H1 (cell line): ENCODE measurements at regions not wholly inside any gene's neighbourhood (a gene's known extent, or its start where the extent isn't known, plus 50 kb on each side); places are given as distances from the start of the nearest gene placed in this dataset.

Source experiments
- CTCF ChIA-PET: fragments of 300-600 bp; sonication (Branson Sonifier 250); formaldehyde crosslinking; loops from one replicate; lab custom pipeline; 2021; ENCODE audit not compliant: partially characterized antibody; lab: Charles Lee
- POLR2A ChIA-PET: fragments of 300-600 bp; sonication (Branson Sonifier 250); formaldehyde crosslinking; loops from one replicate; lab custom pipeline; 2021; ENCODE audit warnings: inconsistent platforms; ENCODE audit not compliant: partially characterized antibody; lab: Charles Lee
- DNase-seq, 2 experiments: peaks; one replicate each; pipeline versions ENCODE4 v3.0.0 to v3.0.0-alpha.2; 2010 to 2022; ENCODE audit warnings: low spot score in 2 of 2, low read depth in 1 of 2, mixed read lengths in 1 of 2
- FAIRE-seq: peaks from 2 replicates; lab custom pipeline; 2011; peaks lifted over from hg19 to GRCh38; lab: Jason Lieb, UNC
- H2AFZ ChIP-seq: 2 replicates; pipeline ENCODE4 v1.8.1; 2012; ENCODE audit warnings: low read length, inconsistent platforms
- H2AK5ac ChIP-seq: 2 replicates; pipeline ENCODE4 v1.6.1; 2013; ENCODE audit warnings: low read depth, low read length
- H2BK120ac ChIP-seq: replicated peaks from 2 replicates; pipeline ENCODE3; 2013; ENCODE audit warnings: low read depth, low read length, inconsistent platforms
- H2BK12ac ChIP-seq: 2 replicates; pipeline ENCODE4 v1.6.1; 2013; ENCODE audit warnings: low read depth, low read length
- H2BK15ac ChIP-seq: 2 replicates; pipeline ENCODE4 v1.6.1; 2013; ENCODE audit warnings: low read length
- H2BK20ac ChIP-seq: 2 replicates; pipeline ENCODE4 v1.6.1; 2013; ENCODE audit warnings: low read length
- H2BK5ac ChIP-seq: 2 replicates; pipeline ENCODE4 v1.6.1; 2013; ENCODE audit warnings: low read depth, low read length
- H3K14ac ChIP-seq: 2 replicates; pipeline ENCODE4 v1.6.1; 2013; ENCODE audit warnings: inconsistent platforms; ENCODE audit not compliant: insufficient read length
- H3K18ac ChIP-seq: 2 replicates; pipeline ENCODE4 v1.6.1; 2013; ENCODE audit warnings: low read length; ENCODE audit errors: extremely low read depth
- H3K23ac ChIP-seq: 2 replicates; pipeline ENCODE4 v1.6.1; 2013; ENCODE audit warnings: inconsistent platforms; ENCODE audit not compliant: insufficient read length
- H3K23me2 ChIP-seq: 2 replicates; pipeline ENCODE4 v1.6.1; 2013; ENCODE audit warnings: low read depth, low read length
- H3K27ac ChIP-seq: 2 replicates; pipeline ENCODE4 v1.6.1; 2011; ENCODE audit warnings: low read depth, low read length, inconsistent platforms
- H3K27me3 ChIP-seq, 4 experiments: replicated peaks in 1 of 4; 1 replicate in 1 of 4; 2 replicates in 3 of 4; pipeline versions ENCODE4 v1.6.1 to v1.8.1; 2011 to 2013; ENCODE audit warnings: low read length in 3 of 4, mild to moderate bottlenecking in 3 of 4, inconsistent platforms in 2 of 4, mixed read lengths in 2 of 4, moderate library complexity in 1 of 4; ENCODE audit not compliant: control insufficient read depth in 3 of 4, insufficient read depth in 3 of 4; ENCODE audit errors: extremely low read depth in 1 of 4
- H3K36me3 ChIP-seq, 4 experiments: 2 replicates each; pipeline versions ENCODE4 v1.6.1 to v1.8.1; 2011 to 2013; ENCODE audit warnings: mild to moderate bottlenecking in 4 of 4, low read length in 3 of 4, moderate library complexity in 2 of 4, control low read depth in 1 of 4, inconsistent platforms in 1 of 4; ENCODE audit not compliant: insufficient read depth in 4 of 4, control insufficient read depth in 2 of 4
- H3K4ac ChIP-seq: replicated peaks from 2 replicates; pipeline ENCODE3; 2013; ENCODE audit warnings: low read length, low read depth, mixed read lengths, inconsistent platforms; ENCODE audit not compliant: insufficient read length
- H3K4me1 ChIP-seq, 4 experiments: replicated peaks in 1 of 4; 1 replicate in 1 of 4; 2 replicates in 3 of 4; pipeline versions ENCODE4 v1.6.1 to v1.8.1; 2011 to 2013; ENCODE audit warnings: low read length in 3 of 4, inconsistent platforms in 2 of 4, mixed read lengths in 1 of 4; ENCODE audit not compliant: insufficient read depth in 4 of 4, control insufficient read depth in 3 of 4
- H3K4me2 ChIP-seq, 2 experiments: 2 replicates each; pipeline versions ENCODE4 v1.6.1 to v1.8.1; 2011 to 2013; ENCODE audit warnings: low read depth in 2 of 2, low read length in 2 of 2, control low read depth in 1 of 2, inconsistent platforms in 1 of 2, mild to moderate bottlenecking in 1 of 2; ENCODE audit not compliant: insufficient read depth in 1 of 2
- H3K4me3 ChIP-seq, 4 experiments: fragments of 200-600, 300-600 bp in 1 of 4; sonication (generic), shearing (Covaris generic), sonication (Bioruptor Twin) in 1 of 4; 2 replicates each; pipeline versions ENCODE4 v1.5.1 to v1.8.1; 2011 to 2016; ENCODE audit warnings: low read length in 4 of 4, low read depth in 3 of 4, control low read depth in 2 of 4, inconsistent platforms in 2 of 4, mild to moderate bottlenecking in 2 of 4, mixed read lengths in 1 of 4, moderate library complexity in 1 of 4; ENCODE audit not compliant: insufficient read depth in 2 of 4; ENCODE audit errors: extremely low read depth in 1 of 4
- H3K56ac ChIP-seq: replicated peaks from 2 replicates; pipeline ENCODE3; 2013; ENCODE audit warnings: low read depth, mild to moderate bottlenecking, mixed read lengths, low read length, inconsistent platforms; ENCODE audit not compliant: insufficient read length
- H3K79me1 ChIP-seq: 2 replicates; pipeline ENCODE4 v1.6.1; 2013; ENCODE audit warnings: low read depth, low read length, control low read depth
- H3K79me2 ChIP-seq, 2 experiments: 2 replicates each; pipeline versions ENCODE4 v1.6.1 to v1.8.1; 2012 to 2013; ENCODE audit warnings: low read length in 2 of 2, mild to moderate bottlenecking in 2 of 2, inconsistent platforms in 1 of 2; ENCODE audit not compliant: insufficient read depth in 2 of 2, control insufficient read depth in 1 of 2
- H3K9ac ChIP-seq, 4 experiments: replicated peaks in 1 of 4; 1 replicate in 1 of 4; 2 replicates in 3 of 4; pipeline versions ENCODE4 v1.6.1 to v1.8.1; 2011 to 2013; ENCODE audit warnings: low read depth in 3 of 4, low read length in 3 of 4, control low read depth in 2 of 4, mild to moderate bottlenecking in 2 of 4, moderate library complexity in 2 of 4, inconsistent platforms in 1 of 4; ENCODE audit errors: extremely low read depth in 1 of 4
- H3K9me3 ChIP-seq, 2 experiments: 2 replicates each; pipeline versions ENCODE4 v1.6.1 to v1.8.1; 2012 to 2013; ENCODE audit warnings: mild to moderate bottlenecking in 2 of 2, moderate library complexity in 2 of 2, control low read depth in 1 of 2, inconsistent platforms in 1 of 2, low read depth in 1 of 2, low read length in 1 of 2, mixed read lengths in 1 of 2; ENCODE audit not compliant: insufficient read depth in 2 of 2
- H4K20me1 ChIP-seq, 2 experiments: replicated peaks in 1 of 2; 2 replicates each; pipeline versions ENCODE3 to v1.8.1; 2011 to 2013; ENCODE audit warnings: inconsistent platforms in 2 of 2, low read length in 2 of 2, mild to moderate bottlenecking in 1 of 2; ENCODE audit not compliant: insufficient read depth in 2 of 2, control insufficient read depth in 1 of 2
- H4K5ac ChIP-seq: 2 replicates; pipeline ENCODE4 v1.6.1; 2013; ENCODE audit warnings: low read length, low read depth, mixed read lengths, inconsistent platforms; ENCODE audit not compliant: insufficient read length
- H4K8ac ChIP-seq: 2 replicates; pipeline ENCODE4 v1.8.0; 2013; ENCODE audit warnings: mild to moderate bottlenecking, moderate library complexity, low read length, inconsistent platforms; ENCODE audit not compliant: insufficient read depth; ENCODE audit errors: extremely low read depth
- H4K91ac ChIP-seq: replicated peaks from 2 replicates; pipeline ENCODE3; 2013; ENCODE audit warnings: low read length, mixed read lengths, inconsistent platforms; ENCODE audit not compliant: insufficient read length
- CBX5 ChIP-seq: fragments of 300-800, 300-1000 bp; sonication (generic); IDR thresholded peaks from 2 replicates; pipeline ENCODE4 v1.7.1; 2016; ENCODE audit warnings: antibody characterized with exemption, low read length, low read depth
- CBX8 ChIP-seq: fragments of 300-800, 300-1000 bp; sonication (generic); IDR thresholded peaks from 2 replicates; pipeline ENCODE4 v1.7.1; 2016; ENCODE audit warnings: low read depth, low read length, borderline replicate concordance
- CEBPB ChIP-seq: IDR thresholded peaks from 2 replicates; pipeline ENCODE4 v1.6.1; 2012; ENCODE audit warnings: low read depth, low read length
- EGR1 ChIP-seq: IDR thresholded peaks from 2 replicates; pipeline ENCODE4 v1.6.1; 2011; ENCODE audit warnings: low read depth, low read length, borderline replicate concordance
- FOSL1 ChIP-seq: IDR thresholded peaks from 2 replicates; pipeline ENCODE4 v1.6.1; 2011; ENCODE audit warnings: mild to moderate bottlenecking, low read depth, low read length, moderate library complexity; ENCODE audit not compliant: insufficient read depth
- HDAC6 ChIP-seq: IDR thresholded peaks from one replicate; pipeline ENCODE4 v1.7.1; 2012; ENCODE audit warnings: low read depth, mild to moderate bottlenecking, inconsistent platforms, low read length, moderate library complexity
- KDM1A ChIP-seq: fragments of 200-600, 300-600 bp; sonication (generic); IDR thresholded peaks from 2 replicates; pipeline ENCODE4 v1.7.1; 2016; ENCODE audit warnings: mild to moderate bottlenecking, low read length, borderline replicate concordance
- NANOG ChIP-seq: IDR thresholded peaks from 2 replicates; pipeline ENCODE4 v1.6.1; 2011; ENCODE audit warnings: low read length, low read depth, mild to moderate bottlenecking, inconsistent platforms; ENCODE audit not compliant: insufficient read depth, poor library complexity, severe bottlenecking
- NRF1 ChIP-seq: IDR thresholded peaks from 2 replicates; pipeline ENCODE4 v1.6.1; 2011; ENCODE audit warnings: mild to moderate bottlenecking, low read depth, low read length, improper control_type of control experiment
- POLR2A ChIP-seq, 2 experiments: IDR thresholded peaks; 1 replicate in 1 of 2; 2 replicates in 1 of 2; pipeline ENCODE4 v1.6.1; 2011; ENCODE audit warnings: low read depth in 2 of 2, low read length in 2 of 2, mild to moderate bottlenecking in 2 of 2; ENCODE audit errors: control extremely low read depth in 1 of 2
- SAP30 ChIP-seq: fragments of 300-600 bp; sonication (generic); IDR thresholded peaks from 2 replicates; pipeline ENCODE4 v1.7.1; 2012; ENCODE audit warnings: low read length, moderate library complexity, mild to moderate bottlenecking, inconsistent platforms; ENCODE audit not compliant: insufficient read depth, insufficient replicate concordance
- SIN3A ChIP-seq, 2 experiments: IDR thresholded peaks in 1 of 2; conservative IDR thresholded peaks in 1 of 2; 2 replicates each; pipeline ENCODE4 v1.6.1; 2011 to 2012; ENCODE audit warnings: low read length in 2 of 2, improper control_type of control experiment in 1 of 2, low read depth in 1 of 2, mild to moderate bottlenecking in 1 of 2
- TAF7 ChIP-seq: optimal IDR thresholded peaks from 2 replicates; pipeline ENCODE3; 2011; ENCODE audit warnings: low read depth, mild to moderate bottlenecking, inconsistent platforms, low read length, moderate library complexity, borderline replicate concordance
- YY1 ChIP-seq: IDR thresholded peaks from 2 replicates; pipeline ENCODE4 v1.6.1; 2011; ENCODE audit warnings: low read depth, mild to moderate bottlenecking, low read length
- WGBS, 2 experiments: shearing (Covaris generic) in 1 of 2; methylation state at CpG; one replicate each; pipeline versions ENCODE4 v1.1.6 to v1.1.7; 2013 to 2015; ENCODE audit warnings: low lambda C conversion rate in 2 of 2, mixed read lengths in 2 of 2, inconsistent platforms in 1 of 2, low coverage in 1 of 2, missing lambda C conversion rate in 1 of 2; ENCODE audit not compliant: insufficient replicate concordance in 2 of 2, insufficient coverage in 1 of 2, insufficient read length in 1 of 2; ENCODE audit errors: extremely low coverage in 1 of 2, missing lambda C conversion rate in 1 of 2; 5-methylcytosine and 5-hydroxymethylcytosine counted together
- TF ChIP-seq, protein P1 (sequence below): IDR thresholded peaks from 2 replicates; pipeline ENCODE4 v1.6.1; 2011; ENCODE audit warnings: low read depth, mild to moderate bottlenecking, low read length; ENCODE audit not compliant: insufficient read depth

DNA sequence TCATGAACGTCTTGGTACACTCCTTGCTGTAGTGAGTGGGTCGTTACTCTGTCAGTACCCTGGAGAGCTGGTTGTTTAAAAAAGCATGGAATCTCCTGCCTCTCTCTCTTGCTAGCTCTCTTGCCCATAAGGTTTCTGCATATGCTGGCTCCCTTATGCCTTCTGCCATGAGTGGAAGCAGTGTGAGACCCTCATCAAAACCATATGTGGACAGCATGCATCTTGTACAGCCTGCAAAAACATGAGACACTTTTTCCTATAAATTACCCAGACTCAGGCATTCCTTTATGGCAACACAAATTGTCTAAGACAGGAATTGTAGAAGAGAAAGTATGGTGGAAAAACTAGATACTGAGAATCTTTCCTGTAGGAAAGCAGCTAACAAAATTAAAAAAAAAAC is 516.3 kb downstream of the SLITRK6 start:
- Histone ChIP-seq H3K9me3 (no peaks in the 10 kb centered on the region), H2BK15ac (no peak overlapping the region), H3K9ac (no peak overlapping the region), H3K23ac (no peak overlapping the region), H2BK12ac (no peak overlapping the region), H3K4me1 (no peaks in the 10 kb centered on the region), H4K5ac (no peak overlapping the region), H2BK120ac (no peak overlapping the region), H3K4me3 (no peak overlapping the region), H3K4ac (no peak overlapping the region), H3K14ac (no peak overlapping the region), H3K27me3 (no peaks in the 10 kb centered on the region), H3K4me2 (no peak overlapping the region), H3K23me2 (no peaks in the 10 kb centered on the region), H3K79me2 (no peaks in the 10 kb centered on the region), H3K56ac (no peak overlapping the region), H3K79me1 (no peaks in the 10 kb centered on the region), H2AK5ac (no peak overlapping the region), H3K36me3 (no peaks in the 10 kb centered on the region), H3K27ac (no peak overlapping the region), H2BK20ac (no peak overlapping the region), H2AFZ (peak overlapping the region; percentile 19; the same call in 1 of the 2 replicates), H4K91ac (no peak overlapping the region), H3K18ac (no peak overlapping the region), H4K8ac (no peak overlapping the region), H2BK5ac (no peak overlapping the region), H4K20me1 (no peaks in the 10 kb centered on the region)
- DNase-seq (no peak), FAIRE-seq (no peak)
- WGBS, 2 experiments, result 84% methylated on average over 2 of the region's 2 CpGs; no CpG with 5 or more reads in 1 of the 2 experiments
- CTCF ChIA-PET, result no interaction called here
- POLR2A ChIA-PET, result no interaction called here
- no peak for TF ChIP-seq EGR1
- TF ChIP-seq KDM1A, result no peak
- no peak for TF ChIP-seq CEBPB
- no peak for TF ChIP-seq CBX8
- TF ChIP-seq HDAC6, result no peak
- TF ChIP-seq SAP30, result no peak
- no peak for TF ChIP-seq FOSL1
- TF ChIP-seq NANOG, result no peak
- TF ChIP-seq TAF7, result no peak
- TF ChIP-seq, protein P1, sequence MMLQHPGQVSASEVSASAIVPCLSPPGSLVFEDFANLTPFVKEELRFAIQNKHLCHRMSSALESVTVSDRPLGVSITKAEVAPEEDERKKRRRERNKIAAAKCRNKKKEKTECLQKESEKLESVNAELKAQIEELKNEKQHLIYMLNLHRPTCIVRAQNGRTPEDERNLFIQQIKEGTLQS, result no peak
- no peak for TF ChIP-seq NRF1
- no peak for TF ChIP-seq POLR2A (IDR thresholded peaks at IDR 0.05; ENCODE audit: control extremely low read depth in 1 of 2, low read depth in 2 of 2, low read length in 2 of 2)
- no peak for TF ChIP-seq CBX5
- TF ChIP-seq SIN3A (conservative IDR thresholded peaks at IDR 0.05 in 1 of 2, IDR thresholded peaks at IDR 0.05 in 1 of 2; ENCODE audit: low read depth in 1 of 2, low read length in 2 of 2), result no peak
- TF ChIP-seq YY1, result no peak
